Vagina (tissue), 2 donors: ENCODE measurements at regions not wholly inside any gene's neighbourhood (a gene's known extent, or its start where the extent isn't known, plus 50 kb on each side); places are given as distances from the start of the nearest gene placed in this dataset.
"Not testable (repeated sequence)": the region's sequence is repeated elsewhere in the genome, so short reads cannot be mapped to it uniquely, and the experiment has no call there.

Source experiments
- DNase-seq, 2 donors: peaks; one replicate each; pipeline ENCODE4 v3.0.0-alpha.2; 2017; ENCODE audit errors: extremely low spot score in 2 of 2
- H3K27ac ChIP-seq: fragments of 200-600 bp; sonication (generic); one replicate; pipeline ENCODE4 v1.5.1; 2019
- H3K27me3 ChIP-seq: fragments of 200-600 bp; sonication (generic); one replicate; pipeline ENCODE4 v1.5.1; 2019
- H3K36me3 ChIP-seq, 2 donors: fragments of 200-600 bp; sonication (generic); one replicate each; pipeline ENCODE4 v1.5.1; 2017 to 2019
- H3K4me1 ChIP-seq: fragments of 200-600 bp; sonication (generic); one replicate; pipeline ENCODE4 v1.5.1; 2019
- H3K4me3 ChIP-seq, 2 donors: fragments of 200-600 bp; sonication (generic); 1 replicate in 1 of 2; 2 replicates in 1 of 2; pipeline ENCODE4 v1.5.1; 2016 to 2019
- H3K9me3 ChIP-seq: fragments of 200-600 bp; sonication (generic); one replicate; pipeline ENCODE4 v1.5.1; 2019
- CTCF ChIP-seq, 3 experiments: fragments of 450-650 bp in 2 of 3; fragments of 200-600 bp in 1 of 3; sonication (generic) in 1 of 3; IDR thresholded peaks; one replicate each; pipeline ENCODE4 v1.5.1; 2017 to 2019; ENCODE audit warnings: antibody characterized with exemption in 3 of 3, mild to moderate bottlenecking in 2 of 3, moderate library complexity in 2 of 3
- POLR2A ChIP-seq, 2 donors: fragments of 450-650 bp; IDR thresholded peaks; one replicate each; pipeline ENCODE4 v1.6.1; 2017; ENCODE audit warnings: antibody characterized with exemption in 2 of 2, mild to moderate bottlenecking in 2 of 2, moderate library complexity in 2 of 2
- POLR2AphosphoS5 ChIP-seq, 2 donors: sonication (generic); formaldehyde crosslinking; IDR thresholded peaks; one replicate each; pipeline ENCODE4 v1.9.0; 2017; ENCODE audit warnings: antibody characterized with exemption in 2 of 2, mild to moderate bottlenecking in 2 of 2, low read depth in 1 of 2; ENCODE audit not compliant: insufficient read depth in 1 of 2
- intact Hi-C: fragments of 100-400 bp; cut with DNase I; formaldehyde crosslinking; loops from one replicate; pipeline ENCODE4 v1.15.1; 2023

DNA sequence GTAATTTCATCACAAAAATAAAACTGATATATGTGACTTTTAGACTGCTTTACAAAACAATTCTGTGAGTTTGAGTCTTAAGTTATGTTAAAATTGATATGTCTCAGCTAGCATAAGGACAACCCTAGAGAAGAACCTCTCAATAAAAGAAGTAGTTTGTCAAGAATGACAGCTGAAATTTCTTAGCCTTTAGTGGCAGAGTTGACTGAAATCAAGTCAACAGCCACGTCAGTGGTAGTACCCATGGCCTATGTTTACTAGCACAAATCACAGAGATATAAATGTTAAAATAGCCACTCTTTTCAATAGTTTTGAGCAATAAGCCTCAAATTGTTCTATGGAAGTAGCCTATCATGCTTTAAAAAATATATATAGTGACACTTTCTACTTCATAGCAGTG, 138.9 kb upstream of the FERD3L start:
- no peak overlapping the region for H3K27ac ChIP-seq
- no peaks in the 10 kb centered on the region for H3K36me3 ChIP-seq
- intact Hi-C loops: no loop called here
- TF ChIP-seq CTCF (IDR thresholded peaks at IDR 0.05): no peak
- H3K27me3 ChIP-seq: no peaks in the 10 kb centered on the region
- no peaks in the 10 kb centered on the region for H3K4me1 ChIP-seq
- H3K9me3 ChIP-seq: no peaks in the 10 kb centered on the region
- DNase-seq: no peak
- H3K4me3 ChIP-seq: no peak overlapping the region

DNA sequence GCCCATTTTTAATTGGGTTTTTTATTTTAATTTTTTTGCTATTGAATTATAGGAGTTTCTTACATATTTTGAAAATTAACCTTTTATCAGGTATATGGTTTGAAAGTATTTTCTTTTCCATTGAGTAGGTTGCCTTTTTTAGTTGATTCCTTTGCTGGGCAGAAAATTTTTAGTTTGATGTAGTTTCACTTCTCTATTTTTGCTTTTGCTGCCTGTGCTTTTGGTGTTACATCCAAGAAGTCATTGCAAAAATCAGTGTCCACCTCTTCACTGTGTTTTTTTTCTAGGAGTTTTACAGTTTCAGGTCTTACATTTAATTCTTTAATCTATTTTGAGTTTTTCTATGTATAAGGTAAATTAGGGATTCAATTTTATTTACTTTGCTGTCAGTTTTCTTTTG, 129.8 kb upstream of the FERD3L start:
- TF ChIP-seq POLR2AphosphoS5 (IDR thresholded peaks at IDR 0.05; ENCODE audit: insufficient read depth in 1 of 2, low read depth in 1 of 2) (no peak), POLR2A (IDR thresholded peaks at IDR 0.05) (no peak), CTCF (IDR thresholded peaks at IDR 0.05) (no peak)
- no peak overlapping the region for H3K4me3 ChIP-seq
- H3K27ac ChIP-seq: no peak overlapping the region
- H3K4me1 ChIP-seq: no peaks in the 10 kb centered on the region
- no peaks in the 10 kb centered on the region for H3K36me3 ChIP-seq
- H3K9me3 ChIP-seq: no peaks in the 10 kb centered on the region
- intact Hi-C loops: no loop called here
- DNase-seq: no peak
- no peaks in the 10 kb centered on the region for H3K27me3 ChIP-seq

GRCh38 chr7:19272329-19272728, 127.1 kb upstream of the FERD3L start:
- H3K36me3 ChIP-seq, intact Hi-C loops, H3K4me3 ChIP-seq, H3K27ac ChIP-seq, H3K4me1 ChIP-seq, H3K9me3 ChIP-seq, H3K27me3 ChIP-seq, DNase-seq: not testable (repeated sequence)

DNA sequence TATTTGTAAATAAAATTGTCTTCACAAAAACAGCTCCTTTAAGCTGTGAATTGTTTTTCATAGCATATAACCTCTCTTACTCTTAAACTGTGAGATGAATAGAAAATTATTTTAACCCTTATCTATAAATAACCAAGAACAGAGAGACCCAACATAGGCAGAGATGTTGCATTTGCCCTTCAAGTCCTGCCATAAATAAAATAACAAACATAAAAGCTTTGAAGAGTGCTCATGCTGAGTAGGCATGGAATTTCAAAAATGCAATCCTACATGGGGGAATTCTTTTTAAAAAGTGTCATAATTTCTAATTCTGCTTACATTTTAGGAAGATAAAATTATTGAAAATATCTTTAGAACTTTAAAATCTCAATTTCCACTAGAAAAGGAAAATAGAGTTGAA, 124.1 kb upstream of the FERD3L start:
- intact Hi-C loops: no loop called here
- H3K4me1 ChIP-seq: no peaks in the 10 kb centered on the region
- no peak for DNase-seq
- TF ChIP-seq POLR2A (IDR thresholded peaks at IDR 0.05) (no peak), CTCF (IDR thresholded peaks at IDR 0.05) (no peak), POLR2AphosphoS5 (IDR thresholded peaks at IDR 0.05; ENCODE audit: insufficient read depth in 1 of 2, low read depth in 1 of 2) (no peak)
- H3K36me3 ChIP-seq: no peaks in the 10 kb centered on the region
- no peaks in the 10 kb centered on the region for H3K27me3 ChIP-seq
- no peaks in the 10 kb centered on the region for H3K9me3 ChIP-seq
- H3K27ac ChIP-seq: no peak overlapping the region
- no peak overlapping the region for H3K4me3 ChIP-seq

DNA sequence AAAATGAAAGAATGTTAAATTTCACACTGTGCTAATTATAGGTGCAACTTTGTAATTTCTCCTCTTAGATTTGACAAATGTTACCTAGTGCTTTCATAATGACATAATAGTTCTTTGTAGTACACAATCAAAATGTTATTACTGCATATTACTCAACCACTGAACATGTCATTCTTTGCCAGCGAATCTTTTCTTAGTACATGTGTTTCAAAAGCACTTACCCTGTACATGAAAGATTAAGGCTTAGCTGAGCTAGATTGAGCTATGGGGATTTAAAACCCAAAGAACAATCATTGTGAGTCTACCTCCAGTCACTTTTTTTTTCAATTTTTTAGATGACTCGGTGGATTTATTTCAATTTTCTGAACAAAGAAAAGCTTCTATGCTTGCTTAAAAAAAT, 123.5 kb upstream of the FERD3L start:
- Histone ChIP-seq H3K4me3 (no peak overlapping the region), H3K36me3 (no peaks in the 10 kb centered on the region), H3K27ac (no peak overlapping the region), H3K27me3 (no peaks in the 10 kb centered on the region), H3K4me1 (no peaks in the 10 kb centered on the region), H3K9me3 (no peaks in the 10 kb centered on the region)
- no peak for DNase-seq
- intact Hi-C loops: no loop called here
- TF ChIP-seq POLR2AphosphoS5 (IDR thresholded peaks at IDR 0.05; ENCODE audit: insufficient read depth in 1 of 2, low read depth in 1 of 2) (no peak), POLR2A (IDR thresholded peaks at IDR 0.05) (no peak), CTCF (IDR thresholded peaks at IDR 0.05) (no peak)

- no peak for DNase-seq
- no peaks in the 10 kb centered on the region for H3K4me1 ChIP-seq
- H3K27me3 ChIP-seq: no peaks in the 10 kb centered on the region
- no peak overlapping the region for H3K4me3 ChIP-seq
- H3K27ac ChIP-seq: no peak overlapping the region
- no peaks in the 10 kb centered on the region for H3K36me3 ChIP-seq
- TF ChIP-seq POLR2A (IDR thresholded peaks at IDR 0.05) (no peak), CTCF (IDR thresholded peaks at IDR 0.05) (no peak), POLR2AphosphoS5 (IDR thresholded peaks at IDR 0.05; ENCODE audit: insufficient read depth in 1 of 2, low read depth in 1 of 2) (no peak)
- no peaks in the 10 kb centered on the region for H3K9me3 ChIP-seq
- intact Hi-C loops: no loop called here
These were observed 117.6 kb upstream of the FERD3L start for GRCh38 chr7:19262826-19263225.
